Activated naive CD8-positive, alpha-beta T cell treated with anti-CD3 and anti-CD28 coated beads for 36 hours (primary cell): ENCODE measurements at regions not wholly inside any gene's neighbourhood (a gene's known extent, or its start where the extent isn't known, plus 50 kb on each side); places are given as distances from the start of the nearest gene placed in this dataset.

ENCODE experiments used
- DNase-seq: peaks from one replicate; pipeline ENCODE4 v3.0.0; 2021
- H3K27ac Mint-ChIP-seq: one replicate; pipeline ENCODE4 v1.8.0; 2022; ENCODE audit warnings: mild to moderate bottlenecking, moderate library complexity, mixed read lengths
- H3K27me3 Mint-ChIP-seq: one replicate; pipeline ENCODE4 v1.8.0; 2022; ENCODE audit warnings: mild to moderate bottlenecking, mixed read lengths
- H3K36me3 Mint-ChIP-seq: one replicate; pipeline ENCODE4 v1.8.0; 2021; ENCODE audit warnings: mild to moderate bottlenecking, mixed read lengths
- H3K4me1 Mint-ChIP-seq: one replicate; pipeline ENCODE4 v1.8.0; 2021; ENCODE audit warnings: mixed read lengths
- H3K4me3 Mint-ChIP-seq: one replicate; pipeline ENCODE4 v1.8.0; 2022; ENCODE audit warnings: mild to moderate bottlenecking, moderate library complexity, mixed read lengths
- H3K9me3 Mint-ChIP-seq: one replicate; pipeline ENCODE4 v1.8.0; 2022; ENCODE audit warnings: mixed read lengths

DNA sequence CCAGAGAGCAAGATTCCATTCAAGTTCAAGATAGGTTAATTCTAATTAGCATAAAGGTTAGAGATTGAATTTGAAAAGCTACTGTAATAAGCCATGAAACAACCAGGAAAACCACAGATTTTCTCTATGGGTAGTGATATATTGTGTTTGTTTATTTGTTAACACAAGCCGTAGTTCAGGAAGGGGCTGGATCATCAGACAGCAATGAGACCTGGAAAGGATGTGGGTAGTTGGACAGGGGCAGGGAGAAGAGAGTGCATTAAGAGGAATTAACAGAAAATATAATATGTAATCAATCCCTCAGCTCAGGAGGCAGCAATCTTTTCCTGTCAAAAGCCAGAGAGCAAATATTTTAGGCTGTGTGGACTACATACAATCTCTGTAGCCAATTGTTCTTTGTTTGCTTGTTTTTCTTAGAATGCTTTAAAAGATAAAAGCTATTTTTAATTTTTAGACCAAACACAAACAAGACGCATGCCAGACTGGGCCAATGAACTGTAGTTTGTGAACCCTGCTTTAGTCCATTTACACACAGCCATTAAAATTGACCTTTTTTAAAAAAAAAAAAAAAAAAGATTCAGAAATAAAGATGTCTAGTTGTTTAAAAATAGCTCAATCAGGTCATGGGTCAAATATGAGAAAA lies 398.7 kb upstream of the MARCKS start:
- H3K4me1 Mint-ChIP-seq = no peaks in the 10 kb centered on the region
- no peaks in the 10 kb centered on the region for H3K36me3 Mint-ChIP-seq
- peaks cover 7% of the 10 kb centered on the region for H3K27me3 Mint-ChIP-seq
- DNase-seq = no peak
- no peaks in the 10 kb centered on the region for H3K9me3 Mint-ChIP-seq
- H3K4me3 Mint-ChIP-seq = no peak overlapping the region
- H3K27ac Mint-ChIP-seq = no peak overlapping the region

DNA sequence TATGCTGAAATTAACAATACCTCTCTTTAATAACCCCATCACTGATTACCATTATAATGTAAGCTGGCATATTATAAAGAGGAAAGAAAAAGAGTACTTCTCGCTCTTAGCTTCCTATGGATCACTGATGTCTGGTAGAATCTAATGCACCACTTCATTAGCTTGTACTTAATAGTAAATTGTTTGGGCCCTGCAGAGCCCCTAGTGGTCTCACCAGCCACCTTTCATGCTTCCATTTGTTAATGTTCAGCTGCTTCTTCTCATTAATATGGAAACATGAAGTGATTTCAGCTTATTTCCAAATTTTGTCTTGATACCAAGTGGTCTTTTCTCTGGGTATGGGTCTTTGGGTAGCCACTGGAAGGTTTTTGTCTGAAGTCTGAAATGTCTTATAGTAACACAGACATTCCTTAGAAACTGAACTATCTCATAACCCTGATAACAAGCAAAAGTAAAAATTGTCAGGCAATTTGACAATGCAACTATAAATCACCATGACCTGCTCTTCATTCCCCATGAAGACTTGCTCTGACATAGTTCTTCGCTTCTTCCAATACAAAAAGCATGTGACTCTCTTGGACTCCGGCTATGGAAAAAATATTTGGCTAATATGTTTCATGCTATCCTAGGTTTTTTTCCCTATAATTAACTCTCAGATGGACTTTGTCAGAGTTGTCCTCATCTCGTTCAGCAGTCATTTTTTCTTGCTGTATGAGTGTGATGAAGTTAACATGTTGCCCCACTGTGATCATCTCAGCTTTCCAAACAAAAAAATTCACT lies 395.8 kb upstream of the MARCKS start:
- Mint-ChIP-seq H3K4me3 (no peak overlapping the region), H3K27ac (no peak overlapping the region), H3K36me3 (no peaks in the 10 kb centered on the region), H3K9me3 (no peaks in the 10 kb centered on the region), H3K4me1 (no peaks in the 10 kb centered on the region), H3K27me3 (peaks cover 4% of the 10 kb centered on the region)
- DNase-seq = no peak

DNA sequence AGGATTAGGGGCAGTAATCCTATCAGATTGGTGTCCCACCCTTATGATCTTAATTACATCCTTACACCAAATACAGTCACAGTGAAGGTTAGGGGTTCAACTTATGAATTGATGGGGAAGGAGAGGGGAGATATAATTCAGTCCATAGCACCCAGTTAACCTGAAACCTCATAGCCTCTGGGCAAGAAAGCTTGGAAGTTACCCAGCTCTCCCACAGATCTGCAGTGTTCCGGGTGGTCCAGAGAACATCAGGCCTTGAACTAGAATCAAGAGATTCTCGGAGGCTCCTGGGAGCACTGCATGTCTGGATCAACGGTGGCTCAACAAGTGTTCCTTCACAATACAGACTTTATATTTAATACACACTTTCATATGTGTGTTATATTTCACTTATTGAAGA lies 392.6 kb upstream of the MARCKS start:
- no peak overlapping the region for H3K4me3 Mint-ChIP-seq
- H3K36me3 Mint-ChIP-seq = no peaks in the 10 kb centered on the region
- H3K27ac Mint-ChIP-seq = no peak overlapping the region
- no peaks in the 10 kb centered on the region for H3K4me1 Mint-ChIP-seq
- peaks cover 2% of the 10 kb centered on the region for H3K9me3 Mint-ChIP-seq
- DNase-seq = no peak
- no peaks in the 10 kb centered on the region for H3K27me3 Mint-ChIP-seq

DNA sequence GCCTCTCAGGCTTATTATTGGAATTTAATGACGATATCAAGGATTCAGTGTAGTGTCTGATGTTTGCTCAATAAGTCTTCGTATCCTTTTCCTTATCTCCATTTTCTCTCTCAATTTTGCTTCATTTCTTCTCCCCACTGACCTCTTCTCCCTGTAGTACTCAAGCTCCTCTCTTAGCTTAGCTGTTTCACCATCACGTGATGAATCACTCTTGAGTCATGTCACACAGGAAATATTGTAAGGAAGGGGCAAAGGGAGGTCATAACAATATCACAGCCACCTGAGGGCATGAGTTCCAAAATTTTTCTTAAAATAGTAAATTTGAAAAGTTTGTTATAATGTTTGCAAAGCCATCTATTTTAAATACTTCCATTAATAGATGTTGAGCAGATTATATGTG lies 392.2 kb upstream of the MARCKS start:
- Mint-ChIP-seq H3K27me3 (no peaks in the 10 kb centered on the region), H3K4me1 (no peaks in the 10 kb centered on the region), H3K27ac (no peak overlapping the region), H3K9me3 (peaks cover 2% of the 10 kb centered on the region), H3K4me3 (no peak overlapping the region), H3K36me3 (no peaks in the 10 kb centered on the region)
- DNase-seq = no peak

DNA sequence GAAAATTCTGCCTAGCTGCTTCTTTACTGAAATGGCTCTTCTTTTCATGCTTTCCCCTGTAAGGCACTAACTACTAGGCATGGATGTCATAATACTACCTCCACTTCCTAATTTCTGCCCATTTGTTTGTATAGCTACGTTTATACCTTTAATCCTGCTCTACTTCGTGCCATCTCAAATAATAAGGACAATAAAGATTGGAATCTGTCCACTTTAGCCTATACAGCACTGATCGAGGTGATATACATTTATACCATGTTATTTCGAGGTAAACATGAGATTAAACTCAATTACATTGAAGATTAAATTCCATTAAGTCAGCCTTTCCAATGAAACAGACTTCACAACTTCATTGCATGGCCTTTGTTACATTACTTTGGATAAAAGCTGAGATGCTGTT lies 390.6 kb upstream of the MARCKS start:
- Mint-ChIP-seq H3K4me3 (no peak overlapping the region), H3K9me3 (peaks cover 2% of the 10 kb centered on the region), H3K27ac (no peak overlapping the region), H3K36me3 (no peaks in the 10 kb centered on the region), H3K27me3 (no peaks in the 10 kb centered on the region), H3K4me1 (no peaks in the 10 kb centered on the region)
- DNase-seq = no peak

DNA sequence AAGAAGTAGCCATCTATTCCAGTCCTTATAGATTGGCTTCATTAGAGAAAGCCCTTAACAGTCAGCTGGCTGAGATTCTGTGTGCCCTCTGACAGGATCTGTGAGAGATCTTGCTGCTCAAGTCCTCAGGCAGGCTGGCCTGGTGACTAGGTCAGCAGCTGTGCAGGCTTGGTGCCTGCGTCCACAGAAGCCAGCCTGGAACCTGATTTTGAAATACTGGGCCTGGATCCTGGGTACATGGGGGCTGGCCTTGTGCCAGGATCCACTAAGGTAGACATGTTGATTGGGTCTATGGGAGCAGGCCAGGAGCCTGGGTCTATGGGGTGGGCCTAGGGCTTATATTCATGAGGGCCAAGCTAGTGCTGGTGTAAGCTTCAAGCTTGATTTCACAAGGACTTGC lies 381.8 kb upstream of the MARCKS start:
- Mint-ChIP-seq H3K27ac (no peak overlapping the region), H3K9me3 (peaks cover 1% of the 10 kb centered on the region), H3K4me1 (no peaks in the 10 kb centered on the region), H3K36me3 (no peaks in the 10 kb centered on the region), H3K4me3 (no peak overlapping the region), H3K27me3 (no peaks in the 10 kb centered on the region)
- no peak for DNase-seq

DNA sequence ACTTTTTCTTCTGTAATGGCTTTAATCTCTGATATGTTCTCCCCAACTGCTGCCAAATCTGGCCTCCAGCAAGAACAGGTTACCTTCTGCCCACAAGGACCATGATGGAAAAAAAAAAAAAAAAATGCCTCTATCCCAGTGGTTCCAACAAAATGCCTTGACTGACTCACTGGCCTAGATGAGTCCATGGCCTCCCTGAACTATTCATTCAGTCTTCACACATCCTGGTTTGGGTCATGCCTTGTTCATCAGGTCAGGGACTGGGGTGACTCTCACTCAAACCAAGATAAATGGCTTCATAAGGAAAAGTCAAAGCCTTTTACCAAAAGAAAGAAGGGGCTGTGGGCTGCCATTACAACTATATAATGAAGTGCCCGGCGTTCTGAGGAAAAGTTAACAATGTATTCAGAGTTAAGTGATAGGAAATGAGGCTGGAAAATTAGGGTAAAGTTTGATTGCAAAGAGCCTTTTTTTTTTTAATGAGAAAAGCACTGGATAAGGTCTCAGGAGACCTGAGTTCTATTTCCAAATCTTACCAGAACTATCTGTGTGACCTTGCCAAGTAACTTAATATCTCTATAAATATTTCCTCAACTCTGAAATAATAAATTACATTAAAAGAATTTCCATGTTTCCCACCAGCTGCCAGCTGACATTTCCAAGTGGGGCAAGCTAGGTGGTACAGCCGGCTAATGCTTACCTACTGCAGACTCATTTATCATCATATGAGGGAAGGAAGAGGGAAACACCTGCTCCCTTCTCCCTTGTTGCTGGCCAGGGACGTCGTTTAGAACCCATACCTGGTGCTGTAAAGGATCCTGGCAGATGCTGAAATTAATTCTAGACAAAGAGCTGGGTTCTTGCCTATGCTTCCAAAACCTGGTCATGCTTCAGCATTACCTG lies 380.0 kb upstream of the MARCKS start:
- Mint-ChIP-seq H3K27ac (no peak overlapping the region), H3K4me1 (no peaks in the 10 kb centered on the region), H3K9me3 (peaks cover 1% of the 10 kb centered on the region), H3K27me3 (no peaks in the 10 kb centered on the region), H3K4me3 (no peak overlapping the region), H3K36me3 (no peaks in the 10 kb centered on the region)
- no peak for DNase-seq

DNA sequence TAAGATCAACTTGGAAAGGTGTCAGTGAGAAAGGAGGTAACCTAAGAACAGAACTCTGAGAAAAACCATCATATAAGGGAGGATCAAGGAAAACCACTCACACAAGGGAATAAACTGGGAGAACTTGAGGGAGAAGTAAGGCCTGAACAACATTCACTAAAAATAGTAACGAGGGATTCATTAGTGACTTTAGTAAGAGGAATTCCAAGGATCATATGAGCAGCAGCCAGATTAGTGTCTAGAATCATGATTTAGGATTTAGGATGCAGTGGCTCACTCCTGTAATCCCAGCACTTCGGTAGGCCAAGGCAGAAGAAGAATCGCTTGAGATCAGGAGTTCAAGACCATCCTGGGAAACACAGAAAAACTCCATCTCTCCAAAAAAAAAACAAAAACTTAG lies 376.5 kb upstream of the MARCKS start:
- no peak for DNase-seq
- no peaks in the 10 kb centered on the region for H3K27me3 Mint-ChIP-seq
- H3K27ac Mint-ChIP-seq = no peak overlapping the region
- no peaks in the 10 kb centered on the region for H3K9me3 Mint-ChIP-seq
- no peaks in the 10 kb centered on the region for H3K36me3 Mint-ChIP-seq
- H3K4me1 Mint-ChIP-seq = no peaks in the 10 kb centered on the region
- H3K4me3 Mint-ChIP-seq = no peak overlapping the region

DNA sequence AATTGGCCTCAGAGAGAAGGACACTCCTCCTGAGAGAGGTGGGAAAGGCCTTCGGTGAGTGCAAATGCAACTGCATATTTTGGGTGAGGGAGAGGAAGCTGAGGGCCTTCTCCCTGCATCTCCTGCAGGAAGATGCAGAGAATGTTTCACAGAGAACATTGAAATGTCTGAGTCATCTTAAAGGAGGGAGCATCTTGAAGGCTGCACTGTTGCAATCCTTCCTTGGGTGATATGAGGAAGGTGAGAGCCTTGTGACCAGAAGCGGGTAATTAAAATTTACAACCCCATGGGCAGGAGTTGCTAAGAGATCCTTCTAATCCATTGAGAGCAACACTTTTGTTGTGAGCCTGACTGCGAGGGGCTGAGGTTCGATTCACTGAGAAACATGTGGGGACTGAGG lies 375.7 kb upstream of the MARCKS start:
- DNase-seq = no peak
- Mint-ChIP-seq H3K4me3 (no peak overlapping the region), H3K27me3 (peaks cover 2% of the 10 kb centered on the region), H3K4me1 (no peaks in the 10 kb centered on the region), H3K9me3 (no peaks in the 10 kb centered on the region), H3K36me3 (no peaks in the 10 kb centered on the region), H3K27ac (no peak overlapping the region)

DNA sequence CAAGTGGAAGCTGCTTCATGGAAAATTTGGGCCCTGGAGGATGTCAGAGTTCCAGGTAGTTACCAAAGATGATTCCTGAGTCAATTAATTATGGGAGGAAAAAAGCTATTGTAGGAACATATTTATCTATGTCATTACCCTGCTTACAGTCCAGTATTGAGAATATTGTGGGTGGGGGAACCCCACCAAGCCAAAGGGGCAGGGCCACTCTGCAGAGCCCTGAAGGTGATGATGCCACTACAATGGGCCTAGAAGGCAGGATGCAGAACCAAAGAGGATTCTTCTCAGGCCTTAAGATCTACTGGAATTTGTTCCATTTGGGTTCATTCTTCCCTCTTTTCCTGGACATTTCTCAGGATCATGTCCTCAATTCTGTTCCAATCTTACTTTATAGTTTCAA lies 375.2 kb upstream of the MARCKS start:
- DNase-seq = no peak
- no peaks in the 10 kb centered on the region for H3K4me1 Mint-ChIP-seq
- peaks cover 5% of the 10 kb centered on the region for H3K27me3 Mint-ChIP-seq
- no peak overlapping the region for H3K4me3 Mint-ChIP-seq
- no peaks in the 10 kb centered on the region for H3K9me3 Mint-ChIP-seq
- H3K27ac Mint-ChIP-seq = no peak overlapping the region
- no peaks in the 10 kb centered on the region for H3K36me3 Mint-ChIP-seq

DNA sequence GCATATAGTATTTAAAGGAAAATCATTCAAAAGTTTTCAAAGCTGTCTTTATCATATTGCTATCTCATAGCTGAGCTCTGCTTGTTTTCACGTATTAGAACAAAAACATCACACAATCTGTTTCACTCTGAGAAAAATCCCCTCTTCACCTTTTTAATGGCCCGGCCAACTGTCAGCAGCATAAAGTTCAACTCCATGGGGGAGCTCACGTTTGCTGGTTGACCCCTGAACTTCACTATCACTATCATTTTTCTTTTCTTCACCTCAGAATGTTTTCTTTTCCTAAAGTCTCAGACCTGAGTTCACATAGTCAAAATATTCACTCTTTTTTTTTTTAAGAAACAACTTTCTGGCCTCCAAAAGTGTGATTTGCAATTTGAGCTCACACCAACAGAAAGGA lies 374.4 kb upstream of the MARCKS start:
- no peak for DNase-seq
- Mint-ChIP-seq H3K27me3 (peaks cover 5% of the 10 kb centered on the region), H3K4me3 (no peak overlapping the region), H3K9me3 (no peaks in the 10 kb centered on the region), H3K4me1 (no peaks in the 10 kb centered on the region), H3K36me3 (no peaks in the 10 kb centered on the region), H3K27ac (no peak overlapping the region)

DNA sequence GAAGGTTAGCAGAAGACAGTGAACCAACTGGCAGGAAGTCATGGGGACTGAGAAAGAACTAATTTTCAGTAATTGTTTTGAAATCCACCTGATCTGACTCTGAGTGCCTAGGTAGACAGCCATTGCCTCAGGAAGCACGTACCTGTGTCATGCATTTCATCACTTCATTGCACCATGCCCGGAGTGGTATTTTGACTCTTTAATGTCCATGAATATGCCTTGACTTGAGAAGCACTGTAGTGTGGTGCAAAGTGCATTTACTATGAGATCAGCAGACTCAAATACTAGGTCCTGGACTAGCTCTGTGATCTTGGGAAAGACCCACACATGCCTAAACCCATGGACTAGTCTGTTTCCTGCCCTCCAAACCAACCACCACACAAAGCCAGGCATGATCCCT lies 370.9 kb upstream of the MARCKS start:
- H3K9me3 Mint-ChIP-seq = no peaks in the 10 kb centered on the region

DNA sequence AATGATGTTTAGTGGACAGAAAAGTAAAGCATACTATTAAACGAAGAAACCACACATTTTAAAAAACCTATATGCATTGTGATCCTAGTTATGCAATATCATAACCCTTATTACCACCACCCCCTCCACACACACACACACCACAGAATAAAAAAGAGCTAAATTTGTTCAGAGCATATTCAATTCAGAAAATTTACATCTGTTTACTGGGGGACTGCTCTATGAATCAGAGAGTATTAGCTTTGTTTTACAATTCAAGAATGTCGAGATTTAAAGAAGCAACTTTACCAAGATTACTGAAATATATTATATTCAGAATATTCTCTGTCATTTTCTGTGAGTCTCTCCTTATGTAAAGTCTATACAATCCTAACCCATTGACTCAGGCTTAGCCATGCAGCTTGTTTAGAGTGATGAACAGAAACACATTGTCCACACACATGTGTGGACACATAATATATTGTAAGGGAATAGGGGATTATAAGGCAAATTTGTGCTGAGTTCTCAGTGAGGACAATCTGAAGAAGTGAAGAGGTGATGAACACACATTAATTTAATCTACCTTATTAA lies 369.6 kb upstream of the MARCKS start:
- Mint-ChIP-seq H3K4me3 (no peak overlapping the region), H3K27me3 (peaks cover 5% of the 10 kb centered on the region), H3K27ac (no peak overlapping the region), H3K9me3 (no peaks in the 10 kb centered on the region), H3K36me3 (no peaks in the 10 kb centered on the region), H3K4me1 (no peaks in the 10 kb centered on the region)
- DNase-seq = no peak

More for the DNA sequence above, 370.9 kb upstream of the MARCKS start:
- Mint-ChIP-seq H3K36me3 (no peaks in the 10 kb centered on the region), H3K4me1 (no peaks in the 10 kb centered on the region), H3K27ac (no peak overlapping the region), H3K4me3 (no peak overlapping the region), H3K27me3 (peaks cover 5% of the 10 kb centered on the region)
- no peak for DNase-seq

DNA sequence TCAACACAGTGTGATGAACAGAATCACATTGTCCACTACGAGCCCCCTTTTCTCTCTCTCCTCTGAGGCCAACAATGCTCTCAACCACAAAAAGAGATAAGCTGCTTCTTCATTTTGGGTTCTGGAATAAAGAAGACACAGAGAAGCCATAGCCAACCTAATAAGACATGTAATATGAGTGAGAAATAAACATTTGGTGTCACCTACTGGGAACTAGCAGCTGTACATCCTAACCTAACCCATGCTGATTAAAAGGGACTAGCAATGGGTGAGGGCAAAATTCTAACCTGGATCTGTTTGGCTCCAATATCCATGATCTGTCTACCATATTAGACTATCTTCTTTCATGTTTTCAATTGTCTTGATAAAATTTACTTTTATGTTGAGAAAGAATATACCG lies 369.1 kb upstream of the MARCKS start:
- Mint-ChIP-seq H3K9me3 (no peaks in the 10 kb centered on the region), H3K27ac (no peak overlapping the region), H3K4me3 (no peak overlapping the region), H3K27me3 (peaks cover 5% of the 10 kb centered on the region), H3K36me3 (no peaks in the 10 kb centered on the region), H3K4me1 (no peaks in the 10 kb centered on the region)
- DNase-seq = no peak
